ENCODE measurements at regions not wholly inside any gene's neighbourhood (a gene's known extent, or its start where the extent isn't known, plus 50 kb on each side); places are given as distances from the start of the nearest gene placed in this dataset.
"Not testable (repeated sequence)": the region's sequence is repeated elsewhere in the genome, so short reads cannot be mapped to it uniquely, and the experiment has no call there.

DNA sequence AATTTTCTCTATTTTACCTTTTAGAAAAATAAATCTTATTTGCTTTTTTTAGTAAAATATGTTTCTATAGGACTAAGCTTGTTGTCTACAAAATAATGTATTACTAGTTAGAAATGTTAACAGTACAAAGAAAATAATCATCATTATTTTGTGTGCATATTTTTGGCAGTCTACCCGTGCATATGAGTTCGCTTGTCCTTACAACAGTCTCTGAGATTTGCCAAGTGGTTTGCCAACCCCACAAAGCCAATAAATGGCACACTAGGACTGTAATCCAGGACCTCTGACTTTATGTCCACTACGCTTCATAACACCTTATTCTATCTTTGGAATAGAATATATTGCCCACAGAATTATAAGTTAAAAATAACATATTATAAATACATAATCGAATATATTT, 152.0 kb downstream of the KCNJ2 start:
- no peak for DNase-seq (ENCODE audit: low read depth)

- DNase-seq (ENCODE audit: low read depth), result no peak
Observed at GRCh38 chr17:70323269-70323668, 153.9 kb downstream of the KCNJ2 start.

GRCh38 chr17:70324031-70324430, 154.7 kb downstream of the KCNJ2 start:
- DNase-seq (ENCODE audit: low read depth), result no peak

- DNase-seq (ENCODE audit: low read depth), result no peak
Observed at GRCh38 chr17:70327279-70327678, 157.9 kb downstream of the KCNJ2 start.

DNA sequence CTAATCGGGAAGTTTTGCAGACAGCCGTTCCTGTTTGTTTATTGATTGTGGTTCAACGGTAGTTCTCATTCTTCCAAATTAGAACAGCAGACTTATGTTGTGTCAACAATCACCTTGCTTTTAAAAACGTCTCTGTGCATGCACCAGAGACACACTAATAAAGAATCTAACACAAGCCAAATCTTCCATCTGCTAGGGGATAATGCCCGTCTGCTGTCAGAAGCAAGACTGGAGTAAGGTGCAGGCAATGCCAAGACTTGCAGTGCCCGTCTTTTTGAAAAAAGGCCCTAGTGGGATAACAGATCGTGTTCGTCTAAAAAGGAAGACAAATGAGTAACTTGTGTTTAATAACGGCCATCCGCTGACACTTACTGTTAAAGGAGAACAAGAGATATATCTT, 158.4 kb downstream of the KCNJ2 start:
- DNase-seq (ENCODE audit: low read depth), result no peak

- no peak for DNase-seq (ENCODE audit: low read depth)
Observed at GRCh38 chr17:70329721-70330120, 160.4 kb downstream of the KCNJ2 start.

GRCh38 chr17:70331066-70331465, 161.7 kb downstream of the KCNJ2 start:
- not testable (repeated sequence) for DNase-seq (ENCODE audit: low read depth)

- no peak for DNase-seq (ENCODE audit: low read depth)
Observed at GRCh38 chr17:70332356-70333210, 163.3 kb downstream of the KCNJ2 start.

- no peak for DNase-seq (ENCODE audit: low read depth)
Observed at GRCh38 chr17:70336411-70336810, 167.1 kb downstream of the KCNJ2 start.

GRCh38 chr17:70338946-70339354, 169.6 kb downstream of the KCNJ2 start:
- DNase-seq (ENCODE audit: low read depth), result no peak

GRCh38 chr17:70343114-70343513, 173.8 kb downstream of the KCNJ2 start:
- no peak for DNase-seq (ENCODE audit: low read depth)

- no peak for DNase-seq (ENCODE audit: low read depth)
Observed at GRCh38 chr17:70344386-70345060, 175.2 kb downstream of the KCNJ2 start.

- DNase-seq (ENCODE audit: low read depth), result no peak
Observed at GRCh38 chr17:70345061-70345460, 175.7 kb downstream of the KCNJ2 start.

GRCh38 chr17:70352834-70353233, 183.5 kb downstream of the KCNJ2 start:
- DNase-seq (ENCODE audit: low read depth), result no peak

DNA sequence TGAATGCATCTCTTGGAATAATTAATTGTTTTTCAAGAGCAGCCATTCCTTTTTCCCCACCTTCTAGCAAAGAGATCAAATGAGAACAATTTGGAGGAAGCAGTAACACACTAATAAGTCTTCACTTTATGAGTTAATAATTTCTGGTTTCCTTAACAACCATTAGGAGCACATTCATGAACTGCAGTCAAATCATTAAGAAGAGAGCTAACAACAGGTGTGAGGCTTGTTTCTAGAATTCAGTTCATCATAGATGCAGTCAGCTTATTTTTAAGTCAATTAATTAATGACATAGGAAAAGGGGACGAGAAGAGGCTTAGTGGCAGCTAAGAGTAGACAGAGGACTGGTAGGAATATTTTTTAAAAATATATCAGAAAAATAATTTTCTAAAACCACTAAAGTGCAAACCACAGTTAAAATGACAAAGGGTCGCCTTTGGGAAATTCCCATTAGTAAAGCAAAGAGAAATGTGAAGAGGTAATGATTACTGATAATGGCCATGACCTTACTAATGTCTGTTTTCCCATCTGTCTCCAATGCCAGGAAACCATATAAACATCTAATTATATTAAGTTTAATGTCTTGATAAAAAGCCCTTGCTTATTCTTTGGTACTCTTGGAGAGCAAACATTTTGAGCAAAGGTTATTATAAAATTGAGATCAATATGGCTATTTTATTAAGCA, 184.2 kb downstream of the KCNJ2 start:
- no peak for DNase-seq (ENCODE audit: low read depth)

- no peak for DNase-seq (ENCODE audit: low read depth)
Observed at GRCh38 chr17:70355185-70355584, 185.9 kb downstream of the KCNJ2 start.

DNA sequence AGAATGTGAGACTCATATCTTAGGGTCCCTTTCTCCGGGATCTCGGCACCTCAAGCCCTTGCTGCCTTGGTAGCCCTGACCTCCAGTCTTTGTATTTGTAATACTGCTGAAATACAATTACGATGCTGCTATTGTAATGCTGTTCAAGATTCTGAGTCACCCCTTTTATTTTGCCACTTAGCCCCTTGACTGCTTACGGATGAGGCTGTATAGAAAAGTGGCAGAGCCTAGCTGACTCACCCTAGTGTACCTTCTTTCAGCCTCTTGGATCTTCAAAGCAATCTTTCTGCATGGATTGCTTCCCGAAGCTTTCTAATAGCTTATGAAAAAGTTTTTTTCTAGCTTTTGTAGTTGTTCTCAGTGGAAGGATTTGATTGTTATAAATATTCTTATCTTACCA, 187.9 kb downstream of the KCNJ2 start:
- DNase-seq (ENCODE audit: low read depth), result no peak

GRCh38 chr17:70365091-70365583, 195.8 kb downstream of the KCNJ2 start:
- no peak for DNase-seq (ENCODE audit: low read depth)

- DNase-seq (ENCODE audit: low read depth), result no peak
Observed at GRCh38 chr17:70366386-70366785, 197.1 kb downstream of the KCNJ2 start.

GRCh38 chr17:70368011-70368410, 198.7 kb downstream of the KCNJ2 start:
- no peak for DNase-seq (ENCODE audit: low read depth)

- no peak for DNase-seq (ENCODE audit: low read depth)
Observed at GRCh38 chr17:70369391-70369790, 200.1 kb downstream of the KCNJ2 start.

GRCh38 chr17:70370816-70371215, 201.5 kb downstream of the KCNJ2 start:
- DNase-seq (ENCODE audit: low read depth), result no peak

DNA sequence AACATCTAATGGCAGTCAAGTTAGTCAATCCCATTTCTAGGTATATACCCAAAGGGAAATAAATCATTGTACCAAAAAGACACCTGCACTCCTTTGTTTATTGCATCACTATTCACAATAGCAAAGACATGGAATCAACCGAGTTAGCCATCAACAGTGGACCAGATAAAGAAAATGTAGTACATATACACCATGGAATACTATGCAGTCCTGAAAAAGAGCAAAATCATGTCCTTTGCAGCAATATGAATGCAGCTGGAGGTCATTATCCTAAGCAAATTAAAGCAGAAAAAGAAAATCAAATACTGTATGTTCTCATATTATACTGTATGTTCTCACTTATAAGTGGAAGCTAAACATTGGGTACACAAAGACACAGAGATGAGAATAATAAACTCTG, 204.0 kb downstream of the KCNJ2 start:
- DNase-seq (ENCODE audit: low read depth), result no peak

All from EH (cell line).